Tibial nerve (tissue), 4 donors: ENCODE measurements at regions not wholly inside any gene's neighbourhood (a gene's known extent, or its start where the extent isn't known, plus 50 kb on each side); places are given as distances from the start of the nearest gene placed in this dataset.

Experiments
- DNase-seq, 2 donors: peaks; one replicate each; pipeline ENCODE4 v3.0.0-alpha.2; 2019; ENCODE audit warnings: low spot score in 2 of 2
- H3K27ac ChIP-seq, 4 donors: fragments of 200-600 bp; sonication (generic) in 3 of 4; one replicate each; pipeline ENCODE4 v1.5.1; 2017 to 2019; ENCODE audit warnings: mild to moderate bottlenecking in 1 of 4
- H3K27me3 ChIP-seq, 2 donors: fragments of 200-600 bp; sonication (generic) in 1 of 2; one replicate each; pipeline versions ENCODE4 v1.5.1 to v1.6.0; 2017 to 2019
- H3K36me3 ChIP-seq, 3 donors: fragments of 200-600 bp; sonication (generic); one replicate each; pipeline ENCODE4 v1.5.1; 2018 to 2019
- H3K4me1 ChIP-seq, 4 donors: fragments of 200-600 bp; sonication (generic) in 3 of 4; one replicate each; pipeline ENCODE4 v1.5.1; 2017 to 2019
- H3K4me3 ChIP-seq, 4 donors: fragments of 200-600 bp; sonication (generic) in 3 of 4; one replicate each; pipeline ENCODE4 v1.5.1; 2017 to 2019; ENCODE audit warnings: mild to moderate bottlenecking in 1 of 4, moderate library complexity in 1 of 4
- H3K9me3 ChIP-seq, 4 donors: fragments of 200-600 bp; sonication (generic) in 3 of 4; one replicate each; pipeline ENCODE4 v1.5.1; 2017 to 2019
- EP300 ChIP-seq, 2 donors: sonication (generic); formaldehyde crosslinking; IDR thresholded peaks; one replicate each; pipeline ENCODE4 v1.6.1; 2017; ENCODE audit warnings: antibody characterized with exemption in 2 of 2, mild to moderate bottlenecking in 1 of 2
- POLR2A ChIP-seq, 2 donors: fragments of 450-650 bp; IDR thresholded peaks; one replicate each; pipeline ENCODE4 v1.6.1; 2017; ENCODE audit warnings: antibody characterized with exemption in 2 of 2, mild to moderate bottlenecking in 2 of 2, moderate library complexity in 2 of 2
- WGBS, 2 donors: methylation state at CpG; one replicate each; pipeline ENCODE4 v1.1.5; 2018; 5-methylcytosine and 5-hydroxymethylcytosine counted together
- TF ChIP-seq, protein P1 (sequence below), 5 experiments: fragments of 200-600 bp in 3 of 5; fragments of 450-650 bp in 2 of 5; sonication (generic) in 3 of 5; IDR thresholded peaks; one replicate each; pipeline ENCODE4 v1.5.1; 2016 to 2019; ENCODE audit warnings: antibody characterized with exemption in 5 of 5, mild to moderate bottlenecking in 3 of 5, moderate library complexity in 2 of 5

DNA sequence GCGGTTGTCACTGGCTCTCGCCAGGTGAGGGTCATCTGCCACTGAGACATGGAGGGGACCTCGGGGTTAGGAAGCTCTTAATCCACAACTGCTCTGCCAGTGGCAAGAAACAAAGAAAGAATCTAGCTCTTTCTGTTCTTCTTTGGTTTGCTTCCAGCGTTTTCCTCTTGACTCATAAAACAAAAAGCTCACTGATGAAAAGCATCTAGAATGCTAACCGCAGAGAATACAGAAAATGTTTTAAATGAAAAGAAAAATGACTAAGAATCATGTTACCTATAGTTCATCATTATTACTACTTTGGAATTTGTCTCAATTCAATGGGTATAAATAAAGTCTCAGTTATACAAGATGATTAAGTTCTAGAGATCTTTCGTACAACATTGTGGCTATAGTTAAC lies 274.8 kb upstream of the TENM3 start:
- H3K9me3 ChIP-seq = no peaks in the 10 kb centered on the region
- 51 to 60% methylated on average over 6 of the region's 6 CpGs for WGBS, 2 donors
- no peaks in the 10 kb centered on the region for H3K27me3 ChIP-seq
- TF ChIP-seq EP300 (IDR thresholded peaks at IDR 0.05) (no peak), POLR2A (IDR thresholded peaks at IDR 0.05) (no peak)
- TF ChIP-seq, protein P1, sequence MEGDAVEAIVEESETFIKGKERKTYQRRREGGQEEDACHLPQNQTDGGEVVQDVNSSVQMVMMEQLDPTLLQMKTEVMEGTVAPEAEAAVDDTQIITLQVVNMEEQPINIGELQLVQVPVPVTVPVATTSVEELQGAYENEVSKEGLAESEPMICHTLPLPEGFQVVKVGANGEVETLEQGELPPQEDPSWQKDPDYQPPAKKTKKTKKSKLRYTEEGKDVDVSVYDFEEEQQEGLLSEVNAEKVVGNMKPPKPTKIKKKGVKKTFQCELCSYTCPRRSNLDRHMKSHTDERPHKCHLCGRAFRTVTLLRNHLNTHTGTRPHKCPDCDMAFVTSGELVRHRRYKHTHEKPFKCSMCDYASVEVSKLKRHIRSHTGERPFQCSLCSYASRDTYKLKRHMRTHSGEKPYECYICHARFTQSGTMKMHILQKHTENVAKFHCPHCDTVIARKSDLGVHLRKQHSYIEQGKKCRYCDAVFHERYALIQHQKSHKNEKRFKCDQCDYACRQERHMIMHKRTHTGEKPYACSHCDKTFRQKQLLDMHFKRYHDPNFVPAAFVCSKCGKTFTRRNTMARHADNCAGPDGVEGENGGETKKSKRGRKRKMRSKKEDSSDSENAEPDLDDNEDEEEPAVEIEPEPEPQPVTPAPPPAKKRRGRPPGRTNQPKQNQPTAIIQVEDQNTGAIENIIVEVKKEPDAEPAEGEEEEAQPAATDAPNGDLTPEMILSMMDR (IDR thresholded peaks at IDR 0.05) = no peak
- H3K27ac ChIP-seq = peak overlapping the region in 1 of 4 donors; percentile 26
- no peaks in the 10 kb centered on the region for H3K36me3 ChIP-seq
- no peaks in the 10 kb centered on the region for H3K4me1 ChIP-seq
- no peak for DNase-seq
- H3K4me3 ChIP-seq = no peak overlapping the region

DNA sequence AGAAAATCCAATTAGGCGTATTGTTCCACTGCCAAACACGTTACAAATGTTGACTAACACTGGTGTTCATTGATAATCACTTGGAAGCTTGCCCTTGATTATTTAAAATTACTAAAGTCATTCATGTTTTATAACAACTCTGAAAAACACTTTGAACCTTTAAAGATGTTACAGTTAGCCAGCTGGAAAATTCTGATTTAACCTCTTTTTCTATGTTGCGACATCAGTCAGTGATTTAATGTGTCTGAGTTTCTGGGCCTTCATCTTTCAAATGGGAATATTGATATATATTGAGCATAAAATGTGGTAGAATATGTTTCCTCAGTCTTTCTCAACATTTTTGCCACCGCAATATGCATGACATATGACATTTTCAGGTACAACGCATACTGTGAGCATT lies 274.1 kb upstream of the TENM3 start:
- WGBS, 2 donors = 81 to 85% methylated on average over 5 of the region's 5 CpGs
- Histone ChIP-seq H3K27me3 (no peaks in the 10 kb centered on the region), H3K36me3 (no peaks in the 10 kb centered on the region), H3K27ac (no peak overlapping the region), H3K9me3 (no peaks in the 10 kb centered on the region), H3K4me3 (no peak overlapping the region), H3K4me1 (no peaks in the 10 kb centered on the region)
- no peak for TF ChIP-seq POLR2A (IDR thresholded peaks at IDR 0.05)
- TF ChIP-seq EP300 (IDR thresholded peaks at IDR 0.05) = no peak
- TF ChIP-seq, protein P1 (IDR thresholded peaks at IDR 0.05) = no peak
- DNase-seq = no peak

DNA sequence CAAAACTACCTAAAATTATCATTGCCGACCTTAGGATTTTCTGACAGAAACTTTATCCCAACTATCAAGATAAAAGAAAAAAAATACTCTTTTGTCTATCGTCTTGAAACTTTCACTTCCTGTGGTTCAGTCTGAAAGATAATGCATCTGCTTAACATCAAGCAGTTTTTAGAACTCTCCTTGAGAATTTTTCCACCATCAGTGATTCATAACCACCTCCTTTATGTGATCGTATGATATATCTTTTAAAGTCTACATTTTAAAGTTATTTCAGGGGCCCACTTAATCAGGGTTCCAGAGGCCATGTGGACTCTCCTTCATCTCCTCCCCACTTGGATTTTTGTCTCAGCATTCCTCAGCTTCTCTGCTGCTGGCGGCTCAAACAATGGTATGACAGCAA lies 272.8 kb upstream of the TENM3 start:
- TF ChIP-seq, protein P1 (IDR thresholded peaks at IDR 0.05) = no peak
- TF ChIP-seq POLR2A (IDR thresholded peaks at IDR 0.05) = no peak
- no peak for TF ChIP-seq EP300 (IDR thresholded peaks at IDR 0.05)
- no peaks in the 10 kb centered on the region for H3K27me3 ChIP-seq
- H3K4me3 ChIP-seq = no peak overlapping the region
- H3K36me3 ChIP-seq = no peaks in the 10 kb centered on the region
- no peaks in the 10 kb centered on the region for H3K9me3 ChIP-seq
- no peak overlapping the region for H3K27ac ChIP-seq
- no peak for DNase-seq
- WGBS, 2 donors = 47 to 49% methylated on average over 4 of the region's 4 CpGs
- H3K4me1 ChIP-seq = no peaks in the 10 kb centered on the region

DNA sequence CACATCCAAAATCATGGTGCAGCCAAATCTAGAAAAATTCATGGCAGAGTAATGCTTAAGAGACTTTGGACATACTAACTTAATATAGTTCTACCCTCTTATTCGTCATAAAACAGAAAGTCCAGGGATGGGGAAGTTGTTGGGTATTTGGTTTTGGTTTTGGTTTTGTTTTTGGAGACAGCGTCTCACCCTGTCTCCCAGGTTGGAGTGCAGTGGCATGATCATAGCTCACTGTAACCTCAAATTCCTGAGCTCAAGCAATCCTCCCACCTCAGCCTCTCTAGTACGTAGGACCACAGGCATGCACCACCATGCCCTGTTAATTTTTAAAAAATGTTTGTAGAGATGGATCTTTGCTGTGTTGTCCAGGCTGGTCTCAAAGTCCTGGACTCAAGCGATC lies 271.8 kb upstream of the TENM3 start:
- no peaks in the 10 kb centered on the region for H3K27me3 ChIP-seq
- WGBS, 2 donors = 69 to 89% methylated on average over 4 of the region's 4 CpGs
- no peak for DNase-seq
- H3K9me3 ChIP-seq = no peaks in the 10 kb centered on the region
- no peak overlapping the region for H3K4me3 ChIP-seq
- no peaks in the 10 kb centered on the region for H3K36me3 ChIP-seq
- TF ChIP-seq, protein P1 (IDR thresholded peaks at IDR 0.05) = no peak
- TF ChIP-seq EP300 (IDR thresholded peaks at IDR 0.05) (no peak), POLR2A (IDR thresholded peaks at IDR 0.05) (no peak)
- H3K4me1 ChIP-seq = no peaks in the 10 kb centered on the region
- no peak overlapping the region for H3K27ac ChIP-seq

DNA sequence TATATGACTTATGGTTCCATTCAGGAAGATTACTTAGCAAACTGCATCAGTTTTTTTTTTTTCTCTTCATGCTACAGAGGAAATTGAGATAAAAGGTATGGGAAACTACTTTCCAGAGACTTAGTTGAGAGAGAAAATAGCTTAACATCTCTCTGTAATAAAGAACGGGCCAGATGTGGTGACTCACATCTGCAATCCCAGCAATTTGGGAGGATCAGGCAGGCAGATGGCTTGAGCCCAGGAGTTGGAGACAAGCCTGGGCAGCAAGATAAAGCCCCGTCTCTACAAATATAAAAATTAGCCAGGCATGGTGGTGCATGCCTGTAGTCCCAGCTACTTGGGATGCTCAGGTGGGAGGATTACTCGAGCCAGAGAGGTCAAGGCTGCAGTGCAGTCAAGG lies 271.2 kb upstream of the TENM3 start:
- TF ChIP-seq, protein P1 (IDR thresholded peaks at IDR 0.05) = no peak
- no peak for TF ChIP-seq EP300 (IDR thresholded peaks at IDR 0.05)
- TF ChIP-seq POLR2A (IDR thresholded peaks at IDR 0.05) = no peak
- WGBS, 2 donors = 74 to 84% methylated on average over 3 of the region's 3 CpGs
- DNase-seq = no peak

More for the DNA sequence above, 271.2 kb upstream of the TENM3 start:
- H3K27me3 ChIP-seq = no peaks in the 10 kb centered on the region
- H3K4me3 ChIP-seq = no peak overlapping the region
- H3K27ac ChIP-seq = no peak overlapping the region
- no peaks in the 10 kb centered on the region for H3K4me1 ChIP-seq
- H3K9me3 ChIP-seq = no peaks in the 10 kb centered on the region
- no peaks in the 10 kb centered on the region for H3K36me3 ChIP-seq
